ENCODE measurements at regions not wholly inside any gene's neighbourhood (a gene's known extent, or its start where the extent isn't known, plus 50 kb on each side); places are given as distances from the start of the nearest gene placed in this dataset.
A peak's percentile ranks its signal among the peaks of the same experiment; 100 is the strongest.

GRCh38 chr5:158436271-158437065, 577.5 kb upstream of the CLINT1 start:
- no peak overlapping the region for H3K27ac Mint-ChIP-seq (ENCODE audit: low read depth, unreplicated experiment)
- no peak for DNase-seq (ENCODE audit: unreplicated experiment)
- POLR2A ChIA-PET, result interaction anchor here (0.6 to 1.3 kb wide), 2 partner anchors 245 to 261 kb away, joined by 3 read pairs; no protein-coding TSS in a partner anchor
- H3K27me3 Mint-ChIP-seq (ENCODE audit: insufficient read depth, unreplicated experiment), result no peaks in the 10 kb centered on the region
- BruUV-seq (replicated peaks), result no TSS peak
- H3K36me3 Mint-ChIP-seq (ENCODE audit: insufficient read depth, unreplicated experiment), result peaks cover 6% of the 10 kb centered on the region
- H3K4me1 Mint-ChIP-seq (ENCODE audit: insufficient read depth, unreplicated experiment), result peaks cover 17% of the 10 kb centered on the region
- no peaks in the 10 kb centered on the region for H3K9me3 Mint-ChIP-seq (ENCODE audit: unreplicated experiment)
- TF ChIP-seq CTCF (IDR thresholded peaks at IDR 0.05; ENCODE audit: unreplicated experiment), result no peak
- CTCF ChIA-PET, result interaction anchor here (0.9 kb wide), 1 partner anchor 11 kb away, joined by 3 read pairs; no protein-coding TSS in a partner anchor
- H3K4me3 Mint-ChIP-seq (ENCODE audit: unreplicated experiment), result no peak overlapping the region
- intact Hi-C loops (cut with micrococcal nuclease), result no loop called here

GRCh38 chr5:158435161-158435616, 576.2 kb upstream of the CLINT1 start:
- intact Hi-C loops (cut with micrococcal nuclease), result no loop called here
- H3K27ac Mint-ChIP-seq (ENCODE audit: low read depth, unreplicated experiment), result peak overlapping the region; percentile 3
- H3K27me3 Mint-ChIP-seq (ENCODE audit: insufficient read depth, unreplicated experiment), result no peaks in the 10 kb centered on the region
- peak; percentile 31 for DNase-seq (ENCODE audit: unreplicated experiment)
- H3K36me3 Mint-ChIP-seq (ENCODE audit: insufficient read depth, unreplicated experiment), result peaks cover 6% of the 10 kb centered on the region
- no peaks in the 10 kb centered on the region for H3K9me3 Mint-ChIP-seq (ENCODE audit: unreplicated experiment)
- CTCF ChIA-PET, result interaction anchor here (0.6 to 1.4 kb wide), 2 partner anchors 18 to 292 kb away, joined by 3 to 4 read pairs; no protein-coding TSS in a partner anchor
- H3K4me3 Mint-ChIP-seq (ENCODE audit: unreplicated experiment), result no peak overlapping the region
- no peak for TF ChIP-seq CTCF (IDR thresholded peaks at IDR 0.05; ENCODE audit: unreplicated experiment)
- POLR2A ChIA-PET, result no interaction called here
- H3K4me1 Mint-ChIP-seq (ENCODE audit: insufficient read depth, unreplicated experiment), result peaks cover 21% of the 10 kb centered on the region
- BruUV-seq (replicated peaks), result no TSS peak

- H3K36me3 Mint-ChIP-seq (ENCODE audit: insufficient read depth, unreplicated experiment), result peaks cover 6% of the 10 kb centered on the region
- POLR2A ChIA-PET, result no interaction called here
- BruUV-seq (replicated peaks), result no TSS peak
- no peaks in the 10 kb centered on the region for H3K9me3 Mint-ChIP-seq (ENCODE audit: unreplicated experiment)
- CTCF ChIA-PET, result interaction anchor here (0.6 to 1.4 kb wide), 2 partner anchors 18 to 292 kb away, joined by 3 to 4 read pairs; no protein-coding TSS in a partner anchor
- TF ChIP-seq CTCF (IDR thresholded peaks at IDR 0.05; ENCODE audit: unreplicated experiment), result no peak
- H3K27ac Mint-ChIP-seq (ENCODE audit: low read depth, unreplicated experiment), result peak overlapping the region; percentile 3
- DNase-seq (ENCODE audit: unreplicated experiment), result no peak
- intact Hi-C loops (cut with micrococcal nuclease), result no loop called here
- H3K4me3 Mint-ChIP-seq (ENCODE audit: unreplicated experiment), result no peak overlapping the region
- H3K4me1 Mint-ChIP-seq (ENCODE audit: insufficient read depth, unreplicated experiment), result peaks cover 24% of the 10 kb centered on the region
- H3K27me3 Mint-ChIP-seq (ENCODE audit: insufficient read depth, unreplicated experiment), result no peaks in the 10 kb centered on the region
Measured at GRCh38 chr5:158434749-158435148, 575.8 kb upstream of the CLINT1 start.

GRCh38 chr5:158433634-158434033, 574.7 kb upstream of the CLINT1 start:
- Mint-ChIP-seq H3K4me3 (ENCODE audit: unreplicated experiment) (no peak overlapping the region), H3K27me3 (ENCODE audit: insufficient read depth, unreplicated experiment) (no peaks in the 10 kb centered on the region), H3K27ac (ENCODE audit: low read depth, unreplicated experiment) (peak overlapping the region; percentile 4), H3K4me1 (ENCODE audit: insufficient read depth, unreplicated experiment) (peaks cover 30% of the 10 kb centered on the region), H3K9me3 (ENCODE audit: unreplicated experiment) (no peaks in the 10 kb centered on the region), H3K36me3 (ENCODE audit: insufficient read depth, unreplicated experiment) (peaks cover 6% of the 10 kb centered on the region)
- BruUV-seq (replicated peaks), result no TSS peak
- DNase-seq (ENCODE audit: unreplicated experiment), result no peak
- CTCF ChIA-PET, result no interaction called here
- intact Hi-C loops (cut with micrococcal nuclease), result no loop called here
- POLR2A ChIA-PET, result no interaction called here
- no peak for TF ChIP-seq CTCF (IDR thresholded peaks at IDR 0.05; ENCODE audit: unreplicated experiment)
